GM23338 (cell line): ENCODE measurements at regions not wholly inside any gene's neighbourhood (a gene's known extent, or its start where the extent isn't known, plus 50 kb on each side); places are given as distances from the start of the nearest gene placed in this dataset.

Source experiments
- ATAC-seq: fragments of 200-7000 bp; cut with Tn5 transposase; 3 replicates; pipeline ENCODE4 v1.9.1; 2020
- DNase-seq: peaks from one replicate; pipeline ENCODE4 v3.0.0-alpha.2; 2015; ENCODE audit warnings: low spot score
- H2AFZ ChIP-seq: fragments of 200-600 bp; sonication (generic); 2 replicates; pipeline ENCODE4 v1.8.0; 2016; ENCODE audit warnings: antibody characterized with exemption, mild to moderate bottlenecking, moderate library complexity
- H3F3A ChIP-seq: fragments of 200-600 bp; sonication (generic); replicated peaks from 2 replicates; pipeline ENCODE4 v1.8.0; 2017; ENCODE audit warnings: antibody characterized with exemption, mixed run types, low read depth
- H3K27ac ChIP-seq: fragments of 200-600 bp; sonication (generic); 2 replicates; pipeline ENCODE4 v1.6.1; 2016; ENCODE audit warnings: low read depth
- H3K27me3 ChIP-seq: fragments of 200-600 bp; sonication (generic); 2 replicates; pipeline ENCODE4 v1.8.0; 2016; ENCODE audit warnings: mild to moderate bottlenecking, mixed run types, moderate library complexity; ENCODE audit not compliant: insufficient read depth
- H3K36me3 ChIP-seq: fragments of 200-600 bp; sonication (generic); 2 replicates; pipeline ENCODE4 v1.8.0; 2016; ENCODE audit warnings: mild to moderate bottlenecking; ENCODE audit not compliant: insufficient read depth
- H3K4me1 ChIP-seq: fragments of 200-600 bp; sonication (generic); 2 replicates; pipeline ENCODE4 v1.8.0; 2016; ENCODE audit warnings: mild to moderate bottlenecking, moderate library complexity; ENCODE audit not compliant: insufficient read depth
- H3K4me2 ChIP-seq: fragments of 200-600 bp; sonication (generic); 2 replicates; pipeline ENCODE4 v1.7.1; 2017; ENCODE audit warnings: mixed run types
- H3K4me3 ChIP-seq: fragments of 200-600 bp; sonication (generic); 2 replicates; pipeline ENCODE4 v1.6.1; 2016; ENCODE audit warnings: mixed run types
- H3K79me2 ChIP-seq: fragments of 200-600 bp; sonication (generic); replicated peaks from 2 replicates; pipeline ENCODE4 v1.8.0; 2017; ENCODE audit warnings: mild to moderate bottlenecking; ENCODE audit not compliant: insufficient read depth
- H3K9me2 ChIP-seq: fragments of 200-600 bp; sonication (generic); 2 replicates; pipeline ENCODE4 v1.8.0; 2017; ENCODE audit not compliant: insufficient read depth
- H4K20me1 ChIP-seq: fragments of 200-600 bp; sonication (generic); replicated peaks from 2 replicates; pipeline ENCODE4 v1.8.0; 2017; ENCODE audit warnings: mild to moderate bottlenecking; ENCODE audit not compliant: insufficient read depth
- H3K27ac Mint-ChIP-seq: 2 replicates; pipeline ENCODE4 v1.8.0; 2020; ENCODE audit warnings: inconsistent platforms, mild to moderate bottlenecking, moderate library complexity, mixed read lengths
- H3K27me3 Mint-ChIP-seq: 3 replicates; pipeline ENCODE4 v1.8.0; 2022; ENCODE audit warnings: low read depth, mild to moderate bottlenecking, moderate library complexity, mixed read lengths, inconsistent platforms; ENCODE audit not compliant: insufficient read depth, poor library complexity
- H3K36me3 Mint-ChIP-seq: 3 replicates; pipeline ENCODE4 v1.8.0; 2021; ENCODE audit warnings: low read depth, mild to moderate bottlenecking, inconsistent platforms, moderate library complexity, mixed read lengths
- H3K4me1 Mint-ChIP-seq: 3 replicates; pipeline ENCODE4 v1.8.0; 2020; ENCODE audit warnings: mild to moderate bottlenecking, inconsistent platforms, mixed read lengths
- H3K4me3 Mint-ChIP-seq: 3 replicates; pipeline ENCODE4 v1.8.0; 2021; ENCODE audit warnings: moderate library complexity, mild to moderate bottlenecking, inconsistent platforms, mixed read lengths
- H3K9me3 Mint-ChIP-seq: 3 replicates; pipeline ENCODE4 v1.8.0; 2020; ENCODE audit warnings: moderate library complexity, mild to moderate bottlenecking, inconsistent platforms, mixed read lengths
- CTCF ChIP-seq, 2 experiments: fragments of 200-600 bp in 1 of 2; sonication (generic) in 1 of 2; conservative IDR thresholded peaks; 2 replicates each; pipeline versions ENCODE4 v1.5.1 to v1.6.1; 2016 to 2017; ENCODE audit warnings: antibody characterized with exemption in 2 of 2, low read depth in 2 of 2, mild to moderate bottlenecking in 2 of 2, moderate library complexity in 1 of 2
- ETS1 ChIP-seq: IDR thresholded peaks from 2 replicates; pipeline ENCODE4 v1.6.1; 2016; ENCODE audit warnings: antibody characterized with exemption
- POLR2AphosphoS5 ChIP-seq: IDR thresholded peaks from 2 replicates; pipeline ENCODE4 v1.6.1; 2016; ENCODE audit warnings: antibody characterized with exemption, low read depth
- REST ChIP-seq: IDR thresholded peaks from one replicate; pipeline ENCODE4 v1.6.1; 2018; ENCODE audit warnings: antibody characterized with exemption; ENCODE audit not compliant: unreplicated experiment
- ZNF462 ChIP-seq: fragments of 250-450 bp; sonication (Bioruptor Pico); IDR thresholded peaks from 2 replicates; pipeline ENCODE4 v1.5.0; 2020; ENCODE audit warnings: mild to moderate bottlenecking, moderate library complexity

- peaks cover 3% of the 10 kb centered on the region; the same call in 2 of the 3 replicates for H3K4me1 Mint-ChIP-seq
- no peak for TF ChIP-seq REST
- no peak for TF ChIP-seq POLR2AphosphoS5
- TF ChIP-seq ZNF462 (CRISPR knock-in tag), result no peak
- no peak for TF ChIP-seq CTCF (conservative IDR thresholded peaks at IDR 0.05; ENCODE audit: low read depth in 2 of 2)
- TF ChIP-seq ETS1, result no peak
- no peak for ATAC-seq
- H3K27me3 Mint-ChIP-seq, result no peaks in the 10 kb centered on the region
- no peaks in the 10 kb centered on the region for H4K20me1 ChIP-seq
- H2AFZ ChIP-seq, result no peak overlapping the region
- no peaks in the 10 kb centered on the region for H3F3A ChIP-seq
- H3K4me3 ChIP-seq, result no peak overlapping the region
- H3K36me3 ChIP-seq, result no peaks in the 10 kb centered on the region
- H3K79me2 ChIP-seq, result no peaks in the 10 kb centered on the region
- no peak overlapping the region for H3K4me3 Mint-ChIP-seq
- H3K4me2 ChIP-seq, result no peak overlapping the region
- no peaks in the 10 kb centered on the region for H3K9me2 ChIP-seq
- H3K27me3 ChIP-seq, result no peaks in the 10 kb centered on the region
- H3K27ac Mint-ChIP-seq, result no peak overlapping the region
- no peak overlapping the region for H3K27ac ChIP-seq
- peaks cover 3% of the 10 kb centered on the region; the same call in 1 of the 2 replicates for H3K4me1 ChIP-seq
- DNase-seq, result no peak
- peaks cover 4% of the 10 kb centered on the region; the same call in 1 of the 3 replicates for H3K36me3 Mint-ChIP-seq
- H3K9me3 Mint-ChIP-seq, result peaks cover 4% of the 10 kb centered on the region; the same call in 2 of the 3 replicates
Observed at GRCh38 chr13:69040898-69041297, 1066.7 kb upstream of the ATXN8OS start.
